Ammon's horn (tissue), 1 donor: ENCODE measurements at regions not wholly inside any gene's neighbourhood (a gene's known extent, or its start where the extent isn't known, plus 50 kb on each side); places are given as distances from the start of the nearest gene placed in this dataset.

Experiments used
- DNase-seq: peaks from one replicate; pipeline ENCODE4 v3.0.0-alpha.2; 2016; ENCODE audit warnings: low spot score

GRCh38 chrX:15983034-15983433 is 128.4 kb upstream of the AP1S2 start:
- DNase-seq, result no peak

- DNase-seq, result no peak
These were observed 123.0 kb upstream of the AP1S2 start for GRCh38 chrX:15977644-15978043.

- DNase-seq, result no peak
These were observed 121.8 kb upstream of the AP1S2 start for GRCh38 chrX:15976396-15976795.

- DNase-seq, result no peak
These were observed 119.3 kb upstream of the AP1S2 start for GRCh38 chrX:15973946-15974345.

GRCh38 chrX:15973299-15973698 is 118.7 kb upstream of the AP1S2 start:
- peak; percentile 66 for DNase-seq

GRCh38 chrX:15971696-15972095 is 117.1 kb upstream of the AP1S2 start:
- no peak for DNase-seq

- no peak for DNase-seq
These were observed 109.2 kb upstream of the AP1S2 start for GRCh38 chrX:15963858-15964257.

- no peak for DNase-seq
These were observed 105.6 kb upstream of the AP1S2 start for GRCh38 chrX:15960237-15960636.

- DNase-seq, result no peak
These were observed 102.1 kb upstream of the AP1S2 start for GRCh38 chrX:15956681-15957080.

- no peak for DNase-seq
These were observed 99.2 kb upstream of the AP1S2 start for GRCh38 chrX:15953801-15954200.

GRCh38 chrX:15952212-15952611 is 97.6 kb upstream of the AP1S2 start:
- no peak for DNase-seq

- DNase-seq, result no peak
These were observed 93.7 kb upstream of the AP1S2 start for GRCh38 chrX:15948318-15948660.

GRCh38 chrX:15947648-15948317 is 93.2 kb upstream of the AP1S2 start:
- DNase-seq, result no peak

- no peak for DNase-seq
These were observed 92.4 kb upstream of the AP1S2 start for GRCh38 chrX:15946783-15947580.

- no peak for DNase-seq
These were observed 88.8 kb upstream of the AP1S2 start for GRCh38 chrX:15943391-15943790.

GRCh38 chrX:15942307-15942706 is 87.7 kb upstream of the AP1S2 start:
- DNase-seq, result no peak

GRCh38 chrX:15939737-15940136 is 85.1 kb upstream of the AP1S2 start:
- no peak for DNase-seq

- DNase-seq, result no peak
These were observed 83.5 kb upstream of the AP1S2 start for GRCh38 chrX:15938072-15938471.

- no peak for DNase-seq
These were observed 76.7 kb upstream of the AP1S2 start for GRCh38 chrX:15931362-15931761.

- no peak for DNase-seq
These were observed 76.0 kb upstream of the AP1S2 start for GRCh38 chrX:15930585-15930984.

GRCh38 chrX:15929194-15929593 is 74.6 kb upstream of the AP1S2 start:
- DNase-seq, result no peak

GRCh38 chrX:15926622-15927021 is 72.0 kb upstream of the AP1S2 start:
- no peak for DNase-seq

GRCh38 chrX:15918003-15918402 is 63.4 kb upstream of the AP1S2 start:
- no peak for DNase-seq

GRCh38 chrX:15916704-15917084 is 62.1 kb upstream of the AP1S2 start:
- no peak for DNase-seq
